Heart right ventricle (tissue), 16 donors: ENCODE measurements at regions not wholly inside any gene's neighbourhood (a gene's known extent, or its start where the extent isn't known, plus 50 kb on each side); places are given as distances from the start of the nearest gene placed in this dataset.

ENCODE experiments used
- ATAC-seq, 8 donors: fragments of 200-7000 bp; cut with Tn5 transposase; one replicate each; pipeline ENCODE4 v1.9.1; 2020; ENCODE audit warnings: mild to moderate bottlenecking in 8 of 8, moderate library complexity in 8 of 8, moderate number of reproducible peaks in 1 of 8
- DNase-seq, 2 donors: peaks; one replicate each; pipeline ENCODE4 v3.0.0-alpha.2; 2020
- H3K27ac ChIP-seq, 10 donors: fragments of 200-600 bp; sonication (generic) in 2 of 10; one replicate each; pipeline versions ENCODE4 v1.5.0 to v1.8.0; 2020 to 2022; ENCODE audit warnings: mild to moderate bottlenecking in 3 of 10
- H3K27me3 ChIP-seq, 7 donors: fragments of 200-600 bp; one replicate each; pipeline ENCODE4 v1.8.0; 2021 to 2022; ENCODE audit warnings: mild to moderate bottlenecking in 2 of 7
- H3K36me3 ChIP-seq, 9 donors: fragments of 200-600 bp; sonication (generic) in 1 of 9; one replicate each; pipeline versions ENCODE4 v1.5.0 to v1.8.0; 2020 to 2022; ENCODE audit warnings: mild to moderate bottlenecking in 2 of 9
- H3K4me1 ChIP-seq, 9 donors: fragments of 200-600 bp; sonication (generic) in 1 of 9; one replicate each; pipeline versions ENCODE4 v1.5.0 to v1.8.0; 2020 to 2022; ENCODE audit warnings: mild to moderate bottlenecking in 4 of 9
- H3K4me3 ChIP-seq, 10 donors: fragments of 200-600 bp; sonication (generic) in 2 of 10; one replicate each; pipeline versions ENCODE4 v1.5.0 to v1.8.0; 2020 to 2022; ENCODE audit warnings: mild to moderate bottlenecking in 7 of 10, moderate library complexity in 2 of 10
- H3K9me3 ChIP-seq, 11 donors: fragments of 200-600 bp in 10 of 11; sonication (generic) in 2 of 11; one replicate each; pipeline versions ENCODE4 v1.5.0 to v1.8.0; 2013 to 2022; ENCODE audit warnings: mild to moderate bottlenecking in 2 of 11, control low read depth in 1 of 11, moderate library complexity in 1 of 11
- CTCF ChIP-seq, 9 donors: fragments of 200-600 bp; sonication (generic) in 2 of 9; IDR thresholded peaks; one replicate each; pipeline versions ENCODE4 v1.5.0 to v1.8.0; 2021 to 2022; ENCODE audit warnings: antibody characterized with exemption in 9 of 9, mild to moderate bottlenecking in 5 of 9, moderate library complexity in 1 of 9
- WGBS, 2 donors: extraction: QIAGEN DNeasy Blood & Tissue Kit; methylation state at CpG; one replicate each; pipeline ENCODE4 v1.1.7; 2013; ENCODE audit warnings: inconsistent platforms in 1 of 2; 5-methylcytosine and 5-hydroxymethylcytosine counted together
- intact Hi-C, 10 donors: fragments of 100-400 bp; cut with DNase I; formaldehyde crosslinking; loops; one replicate each; pipeline versions ENCODE4 v1.11.1 to v1.14.2; 2022
- donor health status: Arrhythmogenic right ventricular cardiomyopathy.
- donor health status: ischemic (EF 13 %, LVEDD 7.1; RV severe dilation, severe dysfunction).
- donor health status: healthy with polysubstance abuse.
- donor health status: DM: no; HTN: yes; CAD: no.
- donor health status: DM: no; HTN: no; CAD: no.
- donor health status: ischemic (EF 25% LVEDD 6.9; RV normal size, moderate dysfunction).
- donor health status: ischemic (EF 25% LVEDD 5.7; RV mildly dilated, moderate dysfunction).
- donor health status: healthy.
- donor health status: DM: yes; HTN: yes; CAD: no.
- donor health status: Ischemic cardiomyopathy.
- donor health status: ischemic (EF 35%, LVEDD 5.7; RV mildly dilated, moderate dysfunction).
- donor health status: nonischemic (EF 11% LVEDD 7.7; RV severe dilation, severe dysfunction).
- donor health status: DM: yes; HTN: yes; CAD: no.
- donor health status: PGD.
- donor health status: ischemic (EF 29% LVEDD 5.4; RV normal size, mild dysfunction).
- donor health status: nonischemic (EF 23%, LVEDD 6.1; RV moderate dilation, normal function).

- no peaks in the 10 kb centered on the region for H3K4me1 ChIP-seq
- WGBS, 2 donors = 69 to 87% methylated on average over 3 of the region's 3 CpGs
- no peaks in the 10 kb centered on the region for H3K9me3 ChIP-seq
- no peak overlapping the region for H3K27ac ChIP-seq
- H3K36me3 ChIP-seq = no peaks in the 10 kb centered on the region
- TF ChIP-seq CTCF (IDR thresholded peaks at IDR 0.05) = no peak
- DNase-seq (no peak), ATAC-seq (no peak)
- intact Hi-C loops = no loop called here
- no peak overlapping the region for H3K4me3 ChIP-seq
- no peaks in the 10 kb centered on the region for H3K27me3 ChIP-seq
Measured at GRCh38 chr15:58340176-58340575, 91.6 kb upstream of the LIPC start.

GRCh38 chr15:58342508-58342907 is 89.3 kb upstream of the LIPC start:
- Histone ChIP-seq H3K27me3 (no peaks in the 10 kb centered on the region), H3K4me3 (no peak overlapping the region), H3K9me3 (no peaks in the 10 kb centered on the region), H3K4me1 (no peaks in the 10 kb centered on the region), H3K27ac (no peak overlapping the region), H3K36me3 (no peaks in the 10 kb centered on the region)
- WGBS, 2 donors = 76% methylated on average over 6 of the region's 6 CpGs
- ATAC-seq (no peak), DNase-seq (no peak)
- intact Hi-C loops = no loop called here
- no peak for TF ChIP-seq CTCF (IDR thresholded peaks at IDR 0.05)

GRCh38 chr15:58344213-58345070 is 87.3 kb upstream of the LIPC start:
- no peak overlapping the region for H3K27ac ChIP-seq
- no peak for ATAC-seq
- H3K9me3 ChIP-seq = no peaks in the 10 kb centered on the region
- TF ChIP-seq CTCF (IDR thresholded peaks at IDR 0.05) = no peak
- no peak for DNase-seq
- WGBS, 2 donors = 95 to 97% methylated on average over 5 of the region's 5 CpGs
- no peaks in the 10 kb centered on the region for H3K36me3 ChIP-seq
- intact Hi-C loops = loop anchor here in 1 of 10 donors (5.0 kb wide), 1 partner anchor 83 kb away; no protein-coding TSS in a partner anchor
- no peaks in the 10 kb centered on the region for H3K4me1 ChIP-seq
- no peaks in the 10 kb centered on the region for H3K27me3 ChIP-seq
- no peak overlapping the region for H3K4me3 ChIP-seq

- TF ChIP-seq CTCF (IDR thresholded peaks at IDR 0.05) = no peak
- no peaks in the 10 kb centered on the region for H3K36me3 ChIP-seq
- H3K4me1 ChIP-seq = no peaks in the 10 kb centered on the region
- intact Hi-C loops = loop anchor here in 1 of 10 donors (5.0 kb wide), 1 partner anchor 81 kb away; no protein-coding TSS in a partner anchor
- no peaks in the 10 kb centered on the region for H3K27me3 ChIP-seq
- 96 to 97% methylated on average over 3 of the region's 3 CpGs for WGBS, 2 donors
- no peak overlapping the region for H3K4me3 ChIP-seq
- H3K9me3 ChIP-seq = no peaks in the 10 kb centered on the region
- ATAC-seq (no peak), DNase-seq (no peak)
- no peak overlapping the region for H3K27ac ChIP-seq
Measured at GRCh38 chr15:58346361-58346760, 85.4 kb upstream of the LIPC start.
